Hematopoietic multipotent progenitor cell treated with erythropoietin and hydrocortisone succinate and interleukin-3 and kit ligand, for 15 days (in vitro differentiated cells): ENCODE measurements at regions not wholly inside any gene's neighbourhood (a gene's known extent, or its start where the extent isn't known, plus 50 kb on each side); places are given as distances from the start of the nearest gene placed in this dataset.
"Not testable (repeated sequence)": the region's sequence is repeated elsewhere in the genome, so short reads cannot be mapped to it uniquely, and the experiment has no call there.

ENCODE experiments used
- DNase-seq: peaks from one replicate; pipeline ENCODE4 v3.0.0-alpha.2; 2015; ENCODE audit warnings: low spot score

- no peak for DNase-seq
Observed at GRCh38 chr16:75780669-75781068, 54.4 kb upstream of the CPHXL start.

DNA sequence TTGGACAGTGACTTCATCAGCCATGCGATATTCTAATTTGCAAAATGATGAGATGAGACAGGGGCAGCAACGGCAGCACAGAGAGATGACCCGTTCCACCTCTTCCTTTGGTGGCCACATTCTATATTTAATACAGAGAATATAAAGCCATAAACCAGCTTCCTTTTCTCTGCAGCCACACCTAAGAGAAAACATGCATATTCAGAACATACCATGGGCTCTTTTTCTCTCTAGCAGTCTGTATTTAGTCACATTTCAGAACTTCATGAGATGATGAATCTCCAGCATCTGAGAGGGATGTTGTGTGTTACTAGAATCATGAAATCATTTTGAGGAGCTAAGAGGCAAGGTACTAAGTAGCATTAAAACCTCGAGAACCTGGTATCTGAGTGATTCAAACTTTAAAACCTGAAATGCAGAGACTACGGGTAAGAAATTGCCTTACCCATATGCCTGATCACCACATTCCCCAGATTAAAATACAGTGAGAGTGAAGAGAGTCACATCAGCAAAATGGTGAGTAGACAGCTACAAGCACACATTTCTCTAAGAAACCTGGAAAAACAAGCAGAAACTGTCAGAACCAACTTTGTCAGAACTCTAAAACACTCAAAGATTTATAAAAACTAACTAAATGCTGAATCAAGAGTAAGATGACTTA is 55.5 kb upstream of the CPHXL start:
- no peak for DNase-seq

- DNase-seq, result no peak
Observed at GRCh38 chr16:75787440-75787839, 61.1 kb upstream of the CPHXL start.

GRCh38 chr16:75789237-75789636 is 62.9 kb upstream of the CPHXL start:
- peak; percentile 59 for DNase-seq

GRCh38 chr16:75792771-75793492 is 66.6 kb upstream of the CPHXL start:
- DNase-seq, result no peak

- DNase-seq, result no peak
Observed at GRCh38 chr16:75793641-75794040, 67.4 kb upstream of the CPHXL start.

- no peak for DNase-seq
Observed at GRCh38 chr16:75794426-75794825, 68.1 kb upstream of the CPHXL start.

DNA sequence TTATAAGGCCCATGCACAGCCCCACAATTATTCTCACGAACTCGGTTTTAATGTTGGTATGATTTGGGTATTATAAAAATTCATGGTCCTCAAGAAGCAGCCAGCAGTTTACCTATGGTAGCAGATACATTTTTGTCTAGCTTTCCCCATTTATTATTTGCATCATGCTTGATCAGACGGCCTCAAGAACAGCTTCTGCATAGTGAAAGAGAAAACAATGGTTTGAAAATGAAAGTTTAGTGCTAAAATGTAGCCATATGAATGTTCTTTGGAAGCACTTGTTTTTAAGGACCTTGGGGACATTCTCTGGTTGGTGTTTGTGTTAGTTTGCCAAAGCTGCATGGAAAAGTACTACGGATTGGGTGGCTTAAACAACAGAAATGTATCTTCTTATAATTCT is 72.4 kb upstream of the CPHXL start:
- DNase-seq, result no peak

- DNase-seq, result no peak
Observed at GRCh38 chr16:75801307-75801706, 75.0 kb upstream of the CPHXL start.

- no peak for DNase-seq
Observed at GRCh38 chr16:75803753-75804152, 77.5 kb upstream of the CPHXL start.

DNA sequence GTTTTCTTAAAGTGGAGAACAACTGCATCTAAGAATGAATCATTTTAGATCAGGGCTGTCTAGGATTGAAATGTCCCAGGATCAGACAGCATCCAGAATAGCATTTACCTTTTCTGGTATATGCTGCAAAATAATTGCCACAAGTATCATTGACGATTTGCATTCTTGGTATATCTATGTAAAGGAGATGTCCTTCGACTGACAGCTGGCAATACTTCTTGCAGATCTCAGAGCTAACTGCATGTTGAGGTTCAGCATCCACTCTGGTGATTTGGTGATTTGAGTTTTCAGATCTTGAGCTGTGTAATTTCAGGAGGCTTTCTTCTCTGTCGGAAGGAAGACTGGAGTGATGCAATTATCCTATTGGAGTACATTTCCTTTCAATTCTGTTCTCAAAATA is 78.1 kb upstream of the CPHXL start:
- DNase-seq, result no peak

- DNase-seq, result no peak
Observed at GRCh38 chr16:75805946-75806345, 79.7 kb upstream of the CPHXL start.

DNA sequence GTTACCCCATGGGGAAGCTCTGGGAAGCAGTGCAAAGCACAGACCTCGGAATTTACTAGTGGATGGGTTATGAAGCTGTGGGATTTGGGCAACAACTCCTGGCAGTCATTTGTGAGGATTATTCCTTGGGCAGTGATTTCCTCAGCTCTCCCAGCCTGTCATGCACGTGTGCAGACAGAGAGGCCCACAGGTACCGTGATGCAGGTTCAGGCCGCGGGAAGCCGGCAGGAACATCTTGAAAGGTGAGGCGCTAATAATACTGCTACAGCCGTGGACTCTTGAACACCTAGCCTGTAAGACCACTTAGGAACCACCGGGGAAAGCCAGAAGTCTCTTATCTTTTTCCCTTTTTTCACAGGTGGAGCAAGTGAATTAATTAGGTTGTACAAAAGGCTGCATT is 80.2 kb upstream of the CPHXL start:
- DNase-seq, result no peak

- DNase-seq, result no peak
Observed at GRCh38 chr16:75810342-75810741, 84.1 kb upstream of the CPHXL start.

DNA sequence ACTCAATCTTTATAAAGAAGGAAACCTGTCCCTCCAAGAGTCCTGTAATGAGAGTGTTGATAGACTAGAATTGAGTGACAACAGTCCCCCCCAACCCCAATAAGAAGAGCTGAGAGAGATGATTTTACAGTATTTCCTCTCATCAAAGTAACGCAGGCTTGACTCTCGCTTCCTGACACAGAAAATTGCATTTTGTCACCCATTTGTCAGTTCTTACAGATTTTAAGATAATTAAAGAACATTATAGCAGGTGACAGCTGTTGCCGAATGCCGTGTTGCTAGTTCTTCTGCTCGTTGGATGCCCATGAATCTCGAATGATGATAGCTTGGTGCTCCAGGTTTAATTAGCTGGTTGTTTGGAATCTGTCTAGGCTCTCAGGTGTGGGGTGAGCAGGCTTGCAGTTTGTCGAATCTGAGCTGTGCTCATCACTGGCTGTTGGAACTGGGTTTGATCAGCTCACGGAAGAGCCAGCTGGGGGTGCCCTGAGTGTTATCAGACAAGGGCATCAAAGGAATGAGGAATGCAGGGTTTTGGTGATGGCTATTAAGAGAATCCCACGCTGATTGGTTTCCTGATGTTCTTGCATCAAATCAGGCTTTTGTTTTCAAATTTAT is 84.8 kb upstream of the CPHXL start:
- DNase-seq, result no peak

GRCh38 chr16:75818491-75818890 is 92.2 kb upstream of the CPHXL start:
- DNase-seq, result no peak

- no peak for DNase-seq
Observed at GRCh38 chr16:75820672-75821071, 94.4 kb upstream of the CPHXL start.

DNA sequence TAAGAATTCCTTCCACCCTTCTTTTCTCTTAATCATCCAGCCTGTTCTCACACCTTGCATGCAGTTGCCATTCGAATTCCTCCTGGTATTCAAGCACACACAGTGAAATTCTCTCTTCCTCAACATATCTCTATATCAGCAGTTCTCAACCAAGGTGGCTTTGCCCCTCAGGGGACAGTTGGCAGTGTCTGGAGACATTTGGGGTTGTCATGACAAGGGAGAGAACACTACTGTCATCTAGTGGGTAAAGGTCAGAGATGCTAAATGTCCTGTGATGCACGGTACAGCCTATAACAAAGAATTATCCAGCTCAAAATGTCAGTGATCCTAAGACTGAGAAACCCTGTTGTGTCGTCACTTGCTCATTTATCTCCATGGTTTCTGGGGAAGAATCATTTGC is 94.8 kb upstream of the CPHXL start:
- no peak for DNase-seq

DNA sequence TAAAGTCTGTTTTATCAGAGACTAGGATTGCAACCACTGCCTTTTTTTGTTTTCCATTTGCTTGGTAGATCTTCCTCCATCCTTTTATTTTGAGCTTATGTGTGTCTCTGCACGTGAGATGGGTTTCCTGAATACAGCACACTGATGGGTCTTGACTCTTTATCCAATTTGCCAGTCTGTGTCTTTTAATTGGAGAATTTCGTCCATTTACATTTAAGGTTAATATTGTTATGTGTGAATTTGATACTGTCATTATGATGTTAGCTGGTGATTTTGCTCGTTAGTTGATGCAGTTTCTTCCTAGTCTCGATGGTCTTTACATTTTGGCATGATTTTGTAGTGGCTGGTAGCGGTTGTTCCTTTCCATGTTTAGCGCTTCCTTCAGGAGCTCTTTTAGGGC is 99.5 kb upstream of the CPHXL start:
- DNase-seq, result not testable (repeated sequence)

GRCh38 chr16:75827372-75828038 is 101.2 kb upstream of the CPHXL start:
- DNase-seq, result not testable (repeated sequence)

GRCh38 chr16:75833385-75833784 is 107.1 kb upstream of the CPHXL start:
- DNase-seq, result not testable (repeated sequence)

DNA sequence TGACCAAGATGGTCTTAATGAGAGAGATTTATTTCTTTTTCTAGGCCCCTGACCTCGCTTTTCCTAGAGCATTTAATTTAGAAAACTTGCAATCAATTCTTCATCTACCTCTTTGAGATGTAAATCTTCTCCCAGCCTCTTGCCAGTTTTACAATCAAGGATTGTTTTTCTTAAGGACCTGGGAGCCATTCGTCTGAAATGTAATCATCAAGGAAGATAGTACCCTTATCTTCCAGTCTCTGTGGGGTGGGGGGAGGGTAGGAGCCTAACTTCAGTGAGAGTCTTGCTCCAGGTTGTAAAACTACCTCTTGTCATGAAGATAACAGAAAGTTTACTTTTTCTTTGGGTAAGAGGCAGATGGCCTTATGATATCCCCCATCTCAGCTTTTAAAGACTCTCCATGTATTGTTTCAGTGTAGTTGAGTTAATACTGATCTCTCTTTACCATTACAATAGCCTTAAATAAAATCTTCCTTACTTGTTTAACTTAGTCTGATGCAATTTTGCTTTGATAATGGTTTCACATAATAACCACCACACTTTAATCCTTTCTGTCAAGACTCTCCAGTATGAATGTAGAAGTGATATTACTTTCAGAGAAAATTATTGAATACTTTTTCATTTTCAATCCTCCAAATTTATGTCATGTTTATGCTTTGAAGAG is 110.2 kb upstream of the CPHXL start:
- no peak for DNase-seq
